CD4-positive, alpha-beta T cell treated with Interleukin-4 for 4 hours (primary cell): ENCODE measurements at regions not wholly inside any gene's neighbourhood (a gene's known extent, or its start where the extent isn't known, plus 50 kb on each side); places are given as distances from the start of the nearest gene placed in this dataset.

Experiments
- DNase-seq: peaks from one replicate; pipeline ENCODE4 v3.0.0-alpha.2; 2020

- DNase-seq, result no peak
These were observed 68.6 kb upstream of the PALMD start for GRCh38 chr1:99577313-99577712.

- DNase-seq, result no peak
These were observed 66.2 kb upstream of the PALMD start for GRCh38 chr1:99579691-99580172.

- no peak for DNase-seq
These were observed 65.5 kb upstream of the PALMD start for GRCh38 chr1:99580451-99580850.

- DNase-seq, result no peak
These were observed 58.9 kb upstream of the PALMD start for GRCh38 chr1:99587008-99587407.

GRCh38 chr1:99589186-99589636, 56.7 kb upstream of the PALMD start:
- no peak for DNase-seq

GRCh38 chr1:99590578-99591209, 55.2 kb upstream of the PALMD start:
- DNase-seq, result no peak

- DNase-seq, result no peak
These were observed 54.0 kb upstream of the PALMD start for GRCh38 chr1:99591886-99592285.

GRCh38 chr1:99594205-99594604, 51.7 kb upstream of the PALMD start:
- no peak for DNase-seq

- DNase-seq, result no peak
These were observed 50.9 kb upstream of the PALMD start for GRCh38 chr1:99595041-99595440.

- DNase-seq, result no peak
These were observed 50.5 kb upstream of the PALMD start for GRCh38 chr1:99595441-99595840.
